ENCODE measurements at regions not wholly inside any gene's neighbourhood (a gene's known extent, or its start where the extent isn't known, plus 50 kb on each side); places are given as distances from the start of the nearest gene placed in this dataset.

DNA sequence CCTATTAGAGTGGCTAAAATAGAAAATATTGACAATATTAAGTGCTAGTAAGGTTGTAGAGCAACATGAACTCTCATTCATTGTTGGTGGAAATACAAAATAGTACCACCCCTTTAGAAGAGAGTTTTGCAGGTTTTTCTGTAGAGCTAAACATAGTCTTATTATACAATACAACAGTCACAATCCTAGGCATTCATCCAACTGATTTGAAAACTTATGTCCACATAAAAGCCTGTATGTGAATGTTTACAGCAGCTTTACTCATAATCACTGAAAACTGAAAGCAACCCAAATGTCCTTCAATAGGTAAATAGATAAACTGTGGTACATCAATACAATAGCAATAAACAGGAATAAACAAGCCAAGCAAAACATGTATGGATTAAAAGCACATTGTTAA, 127.2 kb upstream of the PRNP start:
- DNase-seq (ENCODE audit: low spot score) = no peak

GRCh38 chr20:4556781-4557180, 129.5 kb upstream of the PRNP start:
- no peak for DNase-seq (ENCODE audit: low spot score)

- DNase-seq (ENCODE audit: low spot score) = no peak
Measured at GRCh38 chr20:4555188-4555890, 130.9 kb upstream of the PRNP start.

DNA sequence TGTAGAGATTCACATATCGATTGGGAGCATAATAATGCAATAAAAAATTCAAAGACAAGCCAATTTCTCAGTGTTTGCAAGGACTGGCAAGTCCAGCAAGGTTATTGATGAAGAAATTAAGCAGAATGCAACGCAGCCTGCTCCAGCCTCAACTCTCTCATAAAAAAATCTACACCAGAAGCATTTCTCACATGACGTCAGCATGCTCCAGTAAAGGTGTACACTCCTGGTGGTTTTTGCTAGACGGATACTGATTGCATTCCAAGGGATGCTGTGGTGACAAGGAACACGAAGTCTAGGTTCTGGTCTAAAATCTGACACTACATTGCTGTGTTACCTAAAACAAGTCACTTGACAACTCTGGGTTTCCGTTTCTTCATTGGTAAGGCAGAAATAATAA, 131.9 kb upstream of the PRNP start:
- DNase-seq (ENCODE audit: low spot score) = no peak

- no peak for DNase-seq (ENCODE audit: low spot score)
Measured at GRCh38 chr20:4552075-4552640, 134.1 kb upstream of the PRNP start.

- no peak for DNase-seq (ENCODE audit: low spot score)
Measured at GRCh38 chr20:4550740-4551139, 135.5 kb upstream of the PRNP start.

DNA sequence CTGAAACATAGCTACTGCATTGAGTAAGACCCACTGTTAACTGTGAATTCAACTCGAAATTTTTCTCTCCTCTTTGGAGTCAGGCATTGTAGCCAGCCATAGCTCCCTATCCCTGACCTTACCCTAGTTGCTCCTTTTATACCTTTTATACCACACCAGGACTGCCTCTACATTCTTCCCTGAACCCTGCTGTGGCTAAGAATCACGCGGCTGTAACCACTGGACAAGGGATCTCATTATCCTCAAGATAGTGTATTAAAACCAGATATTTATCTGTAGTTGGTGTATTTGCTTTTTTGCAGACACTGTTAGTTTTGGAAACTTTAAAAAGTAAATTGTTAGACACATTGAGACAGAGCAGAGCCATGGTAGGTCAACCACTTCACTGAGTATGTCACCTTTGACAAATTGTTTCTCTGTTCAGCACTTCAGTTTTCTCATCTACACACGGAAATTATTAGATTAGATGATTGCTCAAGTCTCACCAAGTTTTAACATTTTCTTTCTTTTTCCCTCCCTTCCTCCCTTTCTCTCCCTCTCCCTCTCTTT, 136.5 kb upstream of the PRNP start:
- no peak for DNase-seq (ENCODE audit: low spot score)

DNA sequence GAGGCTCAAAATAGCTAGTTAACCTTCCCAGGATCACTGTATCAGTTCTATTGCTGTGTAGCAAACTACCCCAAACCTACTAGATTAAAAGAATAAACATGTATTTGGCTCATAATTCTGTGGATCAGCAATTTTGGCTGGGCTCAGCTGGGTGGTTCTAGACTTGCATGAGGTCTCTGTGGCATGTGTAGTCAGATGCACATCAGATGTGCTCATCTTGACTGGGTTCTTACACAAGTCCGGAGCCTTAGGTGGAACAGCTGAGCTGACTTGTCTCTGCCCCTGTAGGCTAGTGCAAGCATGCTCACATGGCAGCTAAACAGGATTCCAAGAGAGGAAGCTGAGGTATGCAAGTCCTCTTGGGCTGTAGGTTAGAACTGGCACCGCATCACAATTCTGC, 137.7 kb upstream of the PRNP start:
- no peak for DNase-seq (ENCODE audit: low spot score)

DNA sequence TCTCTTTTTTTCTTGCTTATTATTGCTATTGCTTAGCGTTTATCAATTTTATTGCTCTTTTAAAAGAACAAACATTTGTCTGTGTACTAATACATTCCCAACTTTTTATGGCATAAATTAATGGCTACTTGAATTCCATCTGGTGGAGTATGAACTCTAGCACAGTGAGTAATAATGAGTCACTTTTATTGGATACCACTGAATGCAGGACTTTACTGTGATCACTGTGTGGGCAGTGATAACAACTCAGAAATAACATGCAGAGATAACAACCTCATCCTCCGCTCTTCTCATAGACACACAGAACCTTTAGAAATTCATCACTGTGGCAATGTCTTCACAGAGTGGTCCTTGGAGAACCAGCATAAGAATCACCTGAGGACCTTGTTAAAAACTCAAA, 139.5 kb upstream of the PRNP start:
- DNase-seq (ENCODE audit: low spot score) = no peak

DNA sequence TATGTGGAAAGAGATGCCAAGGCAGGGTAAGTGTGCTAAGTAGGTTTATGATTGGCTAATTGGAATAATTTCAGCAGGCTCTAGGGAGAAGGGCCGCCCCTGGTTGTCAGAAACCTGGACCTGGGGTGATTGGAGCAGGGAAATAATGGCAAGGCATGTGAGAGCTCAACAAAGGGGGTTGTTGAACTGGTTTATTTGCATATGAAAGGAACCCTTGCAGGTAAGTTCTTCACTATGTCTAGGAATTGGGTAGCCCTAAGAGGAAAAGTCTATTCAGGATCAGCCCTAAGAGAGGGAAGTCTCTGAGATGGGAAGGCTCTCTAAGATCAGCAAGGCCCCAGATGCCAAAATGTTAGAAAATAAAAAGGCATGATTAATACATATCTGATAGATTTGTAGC, 139.9 kb upstream of the PRNP start:
- DNase-seq (ENCODE audit: low spot score) = no peak

- no peak for DNase-seq (ENCODE audit: low spot score)
Measured at GRCh38 chr20:4545526-4545925, 140.7 kb upstream of the PRNP start.

DNA sequence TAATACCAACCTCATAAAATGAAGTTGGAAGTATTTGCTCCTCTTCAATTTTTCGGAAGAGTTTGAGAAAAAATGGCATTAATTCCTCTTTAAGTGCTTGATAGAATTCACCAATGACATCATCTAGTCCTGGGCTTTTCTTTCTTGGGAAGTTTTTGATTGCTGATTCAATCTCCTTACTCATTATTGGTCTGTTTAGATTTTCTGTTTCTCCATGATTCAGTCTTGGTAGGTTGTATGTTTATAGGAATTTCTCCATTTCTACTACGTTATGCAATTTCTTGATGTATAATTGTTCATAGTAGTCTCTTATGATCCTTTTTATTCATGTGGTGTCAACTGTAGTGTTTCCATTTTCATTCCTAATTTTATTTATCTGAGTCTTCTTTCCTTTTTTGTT, 141.5 kb upstream of the PRNP start:
- DNase-seq (ENCODE audit: low spot score) = no peak

GRCh38 chr20:4542270-4542669, 144.0 kb upstream of the PRNP start:
- DNase-seq (ENCODE audit: low spot score) = no peak

DNA sequence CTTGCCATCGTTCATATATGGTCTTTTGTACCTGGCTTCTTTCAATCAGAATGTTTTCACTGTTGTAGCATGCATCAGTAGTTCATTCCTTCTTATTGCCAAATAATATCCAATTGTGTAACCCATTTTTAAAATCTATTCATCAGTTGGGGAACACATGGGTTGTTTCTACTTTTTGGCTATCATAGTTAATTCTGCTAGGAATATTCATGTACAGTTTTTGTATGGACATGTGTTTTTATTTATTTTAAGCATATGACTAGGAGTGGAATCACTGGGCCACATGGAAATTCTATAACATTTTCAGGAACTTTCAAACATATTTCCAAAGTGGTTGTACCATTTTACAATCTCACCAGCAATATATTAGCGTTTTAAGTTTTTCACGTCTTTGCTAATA, 151.9 kb upstream of the PRNP start:
- no peak for DNase-seq (ENCODE audit: low spot score)

GRCh38 chr20:4533368-4534133, 152.7 kb upstream of the PRNP start:
- DNase-seq (ENCODE audit: low spot score) = no peak

DNA sequence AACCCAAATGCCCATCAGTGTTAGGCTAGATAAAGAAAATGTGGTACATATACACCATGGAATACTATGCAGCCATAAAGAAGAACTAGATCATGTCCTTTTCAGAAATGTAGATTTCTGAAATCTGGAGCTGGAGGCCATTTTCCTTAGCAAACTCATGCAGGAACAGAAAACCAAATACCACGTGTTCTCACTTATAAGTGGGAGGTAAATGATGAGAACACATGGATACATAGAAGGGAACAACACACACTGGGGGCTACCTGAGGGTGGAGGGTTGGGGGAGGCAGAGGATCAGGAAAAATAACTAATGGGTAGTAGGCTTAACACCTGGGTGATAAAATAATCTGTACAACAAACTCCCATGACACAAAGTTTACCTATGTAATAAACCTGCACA, 153.5 kb upstream of the PRNP start:
- no peak for DNase-seq (ENCODE audit: low spot score)

DNA sequence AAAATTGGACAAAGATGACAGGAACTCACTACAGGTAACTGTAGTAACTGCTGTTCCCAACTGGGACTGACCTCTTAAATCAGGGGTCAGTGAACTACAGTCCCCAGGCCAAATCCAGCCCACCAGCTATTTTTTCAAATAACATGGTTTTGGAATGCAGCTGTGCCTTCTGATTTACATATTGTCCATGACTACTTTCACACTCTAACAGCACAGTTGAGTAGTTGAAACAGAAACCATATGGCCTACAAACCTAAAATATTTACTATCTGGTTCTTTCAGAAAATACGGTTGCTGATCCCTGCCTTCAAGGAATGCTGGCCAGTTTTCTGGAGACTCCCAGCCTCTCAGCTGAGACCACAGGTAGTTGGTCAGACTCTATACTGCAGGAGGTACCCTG, 161.5 kb upstream of the PRNP start:
- no peak for DNase-seq (ENCODE audit: low spot score)

DNA sequence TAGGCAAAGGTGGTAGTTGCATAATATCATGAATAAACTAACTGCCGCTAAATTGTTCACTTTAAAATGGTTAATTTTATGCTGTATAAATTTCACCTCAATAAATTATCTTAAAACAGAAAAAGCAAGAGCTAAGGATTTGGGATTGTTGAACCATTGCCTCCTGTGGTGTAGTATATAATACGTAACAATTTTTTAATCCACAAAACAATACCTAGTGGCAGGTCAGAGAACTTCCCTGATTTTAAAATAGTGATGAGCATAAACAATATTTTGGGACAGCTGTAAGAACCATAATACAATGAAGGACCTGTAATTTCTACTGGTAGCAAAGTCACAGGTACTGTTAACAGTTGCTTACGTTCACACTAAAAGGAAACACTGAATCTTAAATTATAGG, 161.9 kb upstream of the PRNP start:
- DNase-seq (ENCODE audit: low spot score) = no peak

DNA sequence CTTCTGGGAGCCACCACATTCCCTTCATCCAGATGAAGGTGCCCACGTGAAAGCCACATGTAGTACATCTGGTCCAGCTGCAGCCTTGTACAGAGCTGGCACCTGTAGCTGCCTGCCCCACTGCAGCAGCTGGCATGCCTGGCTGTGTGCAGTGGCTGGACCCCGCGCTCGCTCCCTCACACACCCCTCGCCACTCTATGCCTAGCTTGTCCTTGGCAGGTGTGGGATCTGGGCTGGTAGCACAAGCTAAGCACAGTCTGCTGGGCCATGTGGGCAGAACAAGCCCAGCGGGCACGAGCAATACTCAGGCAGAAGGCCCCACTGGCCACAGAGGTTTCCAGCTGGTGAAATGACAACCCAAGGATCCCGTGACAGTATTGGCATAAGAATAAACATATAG, 163.9 kb upstream of the PRNP start:
- no peak for DNase-seq (ENCODE audit: low spot score)

GRCh38 chr20:4521170-4521968, 164.9 kb upstream of the PRNP start:
- DNase-seq (ENCODE audit: low spot score) = no peak

GRCh38 chr20:4519534-4519933, 166.7 kb upstream of the PRNP start:
- DNase-seq (ENCODE audit: low spot score) = no peak

- no peak for DNase-seq (ENCODE audit: low spot score)
Measured at GRCh38 chr20:4516876-4517275, 169.4 kb upstream of the PRNP start.

Measured in ureter (tissue), 1 donor.